Loucy (cell line): ENCODE measurements at regions not wholly inside any gene's neighbourhood (a gene's known extent, or its start where the extent isn't known, plus 50 kb on each side); places are given as distances from the start of the nearest gene placed in this dataset.

Source experiments
- H2AFZ ChIP-seq: fragments of 200-600 bp; sonication (generic); 2 replicates; pipeline ENCODE4 v1.6.0; 2016; ENCODE audit warnings: antibody characterized with exemption, mild to moderate bottlenecking, low read length, moderate library complexity
- H3F3A ChIP-seq: fragments of 200-600 bp; 2 replicates; pipeline ENCODE4 v1.6.0; 2016; ENCODE audit warnings: antibody characterized with exemption, low read depth, mild to moderate bottlenecking
- H3K27me3 ChIP-seq: fragments of 200-600 bp; sonication (generic); 2 replicates; pipeline ENCODE4 v1.6.1; 2014; ENCODE audit warnings: low read length, mild to moderate bottlenecking; ENCODE audit not compliant: insufficient read depth, poor library complexity, severe bottlenecking
- H3K36me3 ChIP-seq: fragments of 200-600 bp; sonication (generic); 2 replicates; pipeline ENCODE4 v1.6.1; 2016; ENCODE audit warnings: low read length; ENCODE audit not compliant: insufficient read depth
- H3K4me1 ChIP-seq: fragments of 200-600 bp; sonication (generic); 2 replicates; pipeline ENCODE4 v1.5.1; 2014; ENCODE audit warnings: low read length, mild to moderate bottlenecking; ENCODE audit not compliant: insufficient read depth, poor library complexity, severe bottlenecking
- H3K4me2 ChIP-seq: fragments of 200-600 bp; sonication (generic); 2 replicates; pipeline ENCODE4 v1.6.0; 2014; ENCODE audit warnings: antibody characterized with exemption, low read length, low read depth, mild to moderate bottlenecking; ENCODE audit not compliant: poor library complexity, severe bottlenecking
- H3K4me3 ChIP-seq: fragments of 200-600 bp; sonication (generic); 2 replicates; pipeline ENCODE4 v1.5.1; 2014; ENCODE audit warnings: low read length, mild to moderate bottlenecking, mixed read lengths; ENCODE audit not compliant: poor library complexity, severe bottlenecking
- H3K79me2 ChIP-seq: fragments of 200-600 bp; sonication (generic); 2 replicates; pipeline ENCODE4 v1.6.1; 2014; ENCODE audit warnings: low read length; ENCODE audit not compliant: insufficient read depth
- H3K9ac ChIP-seq: fragments of 200-600 bp; sonication (generic); 2 replicates; pipeline ENCODE4 v1.6.0; 2014; ENCODE audit warnings: mild to moderate bottlenecking, low read depth, low read length, moderate library complexity; ENCODE audit not compliant: poor library complexity, severe bottlenecking
- H3K9me2 ChIP-seq: fragments of 200-600 bp; sonication (generic); replicated peaks from 2 replicates; pipeline ENCODE4 v1.6.1; 2016; ENCODE audit warnings: low read depth, low read length, mixed read lengths
- H3K9me3 ChIP-seq: fragments of 200-600 bp; sonication (generic); 2 replicates; pipeline ENCODE4 v1.6.1; 2014; ENCODE audit warnings: mild to moderate bottlenecking, antibody characterized with exemption, low read length, low read depth; ENCODE audit not compliant: insufficient read depth
- H4K20me1 ChIP-seq: fragments of 200-600 bp; sonication (generic); 2 replicates; pipeline ENCODE4 v1.6.0; 2014; ENCODE audit warnings: antibody characterized with exemption, low read length, mild to moderate bottlenecking; ENCODE audit not compliant: insufficient read depth, poor library complexity, severe bottlenecking
- EZH2phosphoT487 ChIP-seq: fragments of 200-600 bp; IDR thresholded peaks from 2 replicates; pipeline ENCODE4 v1.6.1; 2018; ENCODE audit warnings: antibody characterized with exemption, mild to moderate bottlenecking, moderate library complexity, borderline replicate concordance
- TF ChIP-seq, protein P1 (sequence below): fragments of 200-600 bp; sonication (generic); conservative IDR thresholded peaks from 2 replicates; pipeline ENCODE4 v1.5.1; 2014; ENCODE audit warnings: mild to moderate bottlenecking, antibody characterized with exemption, low read length

DNA sequence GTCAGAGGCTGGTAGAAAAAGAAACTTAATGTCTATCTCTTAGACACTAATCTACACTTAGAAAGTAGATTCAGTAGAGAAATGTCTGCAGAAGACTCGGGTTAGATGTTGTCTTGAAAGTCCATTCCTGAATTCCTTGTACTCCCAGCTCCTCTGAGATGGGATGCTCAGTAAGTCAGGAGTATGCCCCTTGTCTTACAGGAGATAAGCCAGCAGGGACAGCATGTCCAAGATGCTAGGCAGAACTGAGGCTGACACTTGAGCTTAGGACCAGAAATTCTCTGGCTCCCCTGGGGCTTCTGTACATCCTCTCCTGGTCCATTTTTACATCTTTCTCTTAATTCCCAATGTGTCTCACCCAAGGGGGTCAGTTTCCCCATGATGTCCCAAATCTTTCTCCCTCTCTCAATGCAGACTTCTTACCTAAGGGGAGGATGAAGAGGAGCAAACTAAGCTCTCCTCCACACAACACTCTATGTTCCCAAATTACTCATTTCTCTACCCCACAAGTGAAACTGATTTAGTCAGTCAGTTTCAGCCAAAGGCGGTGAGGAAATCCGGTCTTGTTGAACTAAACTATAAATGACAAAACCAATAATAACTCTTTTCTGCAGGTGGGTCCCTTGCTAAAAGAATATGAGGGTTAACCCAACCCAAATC, 558.2 kb upstream of the DIPK2B start:
- H3K4me2 ChIP-seq, result peak overlapping the region; percentile 94
- peaks cover 2% of the 10 kb centered on the region for H4K20me1 ChIP-seq
- no peaks in the 10 kb centered on the region for H3K27me3 ChIP-seq
- no peaks in the 10 kb centered on the region for H3K36me3 ChIP-seq
- H2AFZ ChIP-seq, result no peak overlapping the region
- no peaks in the 10 kb centered on the region for H3K9me2 ChIP-seq
- H3K79me2 ChIP-seq, result peaks cover 84% of the 10 kb centered on the region
- peak overlapping the region; percentile 90 for H3K9ac ChIP-seq
- no peak for TF ChIP-seq EZH2phosphoT487
- TF ChIP-seq, protein P1, sequence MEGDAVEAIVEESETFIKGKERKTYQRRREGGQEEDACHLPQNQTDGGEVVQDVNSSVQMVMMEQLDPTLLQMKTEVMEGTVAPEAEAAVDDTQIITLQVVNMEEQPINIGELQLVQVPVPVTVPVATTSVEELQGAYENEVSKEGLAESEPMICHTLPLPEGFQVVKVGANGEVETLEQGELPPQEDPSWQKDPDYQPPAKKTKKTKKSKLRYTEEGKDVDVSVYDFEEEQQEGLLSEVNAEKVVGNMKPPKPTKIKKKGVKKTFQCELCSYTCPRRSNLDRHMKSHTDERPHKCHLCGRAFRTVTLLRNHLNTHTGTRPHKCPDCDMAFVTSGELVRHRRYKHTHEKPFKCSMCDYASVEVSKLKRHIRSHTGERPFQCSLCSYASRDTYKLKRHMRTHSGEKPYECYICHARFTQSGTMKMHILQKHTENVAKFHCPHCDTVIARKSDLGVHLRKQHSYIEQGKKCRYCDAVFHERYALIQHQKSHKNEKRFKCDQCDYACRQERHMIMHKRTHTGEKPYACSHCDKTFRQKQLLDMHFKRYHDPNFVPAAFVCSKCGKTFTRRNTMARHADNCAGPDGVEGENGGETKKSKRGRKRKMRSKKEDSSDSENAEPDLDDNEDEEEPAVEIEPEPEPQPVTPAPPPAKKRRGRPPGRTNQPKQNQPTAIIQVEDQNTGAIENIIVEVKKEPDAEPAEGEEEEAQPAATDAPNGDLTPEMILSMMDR, result no peak
- H3K4me3 ChIP-seq, result peak overlapping the region; percentile 78
- no peaks in the 10 kb centered on the region for H3K9me3 ChIP-seq
- peaks cover 16% of the 10 kb centered on the region for H3F3A ChIP-seq
- H3K4me1 ChIP-seq, result peaks cover 89% of the 10 kb centered on the region

- H3K9me3 ChIP-seq, result no peaks in the 10 kb centered on the region
- H3K79me2 ChIP-seq, result peaks cover 80% of the 10 kb centered on the region
- peaks cover 86% of the 10 kb centered on the region for H3K4me1 ChIP-seq
- no peaks in the 10 kb centered on the region for H4K20me1 ChIP-seq
- peak overlapping the region; percentile 90 for H3K9ac ChIP-seq
- peak overlapping the region; percentile 94 for H3K4me2 ChIP-seq
- H3K36me3 ChIP-seq, result no peaks in the 10 kb centered on the region
- H3K9me2 ChIP-seq, result no peaks in the 10 kb centered on the region
- no peak overlapping the region for H2AFZ ChIP-seq
- H3K27me3 ChIP-seq, result no peaks in the 10 kb centered on the region
- peaks cover 16% of the 10 kb centered on the region for H3F3A ChIP-seq
- TF ChIP-seq, protein P1, result no peak
- TF ChIP-seq EZH2phosphoT487, result no peak
- H3K4me3 ChIP-seq, result peak overlapping the region; percentile 78
Observed at GRCh38 chrX:45758319-45758718, 557.6 kb upstream of the DIPK2B start.

DNA sequence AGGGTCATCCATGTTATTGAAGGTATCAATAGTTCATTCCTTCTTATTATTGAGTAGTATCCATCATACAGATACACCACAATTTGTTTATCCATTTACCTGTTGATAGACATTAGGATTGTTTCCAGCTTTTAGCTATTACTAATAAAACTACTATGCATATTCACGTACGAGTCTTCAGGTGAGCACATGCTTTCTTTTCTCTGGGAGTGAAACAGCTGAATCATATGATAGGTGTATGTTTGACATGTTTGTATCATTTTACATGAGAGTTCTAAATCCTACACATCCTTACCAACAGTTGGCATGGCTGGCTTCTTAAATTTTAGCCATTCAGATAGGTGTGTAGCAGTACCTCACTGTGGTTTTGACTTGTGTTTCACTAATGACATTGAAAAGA, 556.6 kb upstream of the DIPK2B start:
- Histone ChIP-seq H3K27me3 (no peaks in the 10 kb centered on the region), H2AFZ (no peak overlapping the region), H3F3A (peaks cover 16% of the 10 kb centered on the region), H3K79me2 (peaks cover 80% of the 10 kb centered on the region), H3K9me3 (no peaks in the 10 kb centered on the region), H4K20me1 (no peaks in the 10 kb centered on the region), H3K4me1 (peaks cover 86% of the 10 kb centered on the region), H3K4me2 (peak overlapping the region; percentile 94), H3K9ac (peak overlapping the region; percentile 90), H3K9me2 (no peaks in the 10 kb centered on the region), H3K4me3 (peak overlapping the region; percentile 78), H3K36me3 (no peaks in the 10 kb centered on the region)
- TF ChIP-seq EZH2phosphoT487, result no peak
- TF ChIP-seq, protein P1, result no peak
